CD4-positive, alpha-beta T cell treated with Interleukin-21 for 1 hour (primary cell): ENCODE measurements at regions not wholly inside any gene's neighbourhood (a gene's known extent, or its start where the extent isn't known, plus 50 kb on each side); places are given as distances from the start of the nearest gene placed in this dataset.
"Not testable (repeated sequence)": the region's sequence is repeated elsewhere in the genome, so short reads cannot be mapped to it uniquely, and the experiment has no call there.

Experiments
- DNase-seq: peaks from one replicate; pipeline ENCODE4 v3.0.0-alpha.2; 2020

DNA sequence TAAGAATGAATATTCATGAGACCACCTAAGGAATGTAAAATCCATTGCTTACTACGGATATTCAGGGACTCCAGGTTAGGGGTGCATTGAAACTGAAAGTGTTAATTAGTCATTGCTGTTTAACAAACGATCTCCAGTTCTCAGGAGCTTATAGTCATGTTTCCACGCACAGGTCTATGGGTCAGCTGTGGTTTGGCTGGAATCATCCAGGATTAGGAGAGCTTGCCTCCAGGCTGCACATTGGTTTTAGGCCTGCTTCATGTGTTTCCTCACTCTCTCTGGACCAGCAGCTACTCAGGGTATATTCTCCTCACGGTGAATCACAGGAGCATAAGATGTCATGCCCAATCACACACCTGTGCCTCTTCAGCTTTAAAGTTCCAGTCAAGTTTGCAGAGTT lies 98.9 kb downstream of the ATXN3L start:
- DNase-seq, result no peak

DNA sequence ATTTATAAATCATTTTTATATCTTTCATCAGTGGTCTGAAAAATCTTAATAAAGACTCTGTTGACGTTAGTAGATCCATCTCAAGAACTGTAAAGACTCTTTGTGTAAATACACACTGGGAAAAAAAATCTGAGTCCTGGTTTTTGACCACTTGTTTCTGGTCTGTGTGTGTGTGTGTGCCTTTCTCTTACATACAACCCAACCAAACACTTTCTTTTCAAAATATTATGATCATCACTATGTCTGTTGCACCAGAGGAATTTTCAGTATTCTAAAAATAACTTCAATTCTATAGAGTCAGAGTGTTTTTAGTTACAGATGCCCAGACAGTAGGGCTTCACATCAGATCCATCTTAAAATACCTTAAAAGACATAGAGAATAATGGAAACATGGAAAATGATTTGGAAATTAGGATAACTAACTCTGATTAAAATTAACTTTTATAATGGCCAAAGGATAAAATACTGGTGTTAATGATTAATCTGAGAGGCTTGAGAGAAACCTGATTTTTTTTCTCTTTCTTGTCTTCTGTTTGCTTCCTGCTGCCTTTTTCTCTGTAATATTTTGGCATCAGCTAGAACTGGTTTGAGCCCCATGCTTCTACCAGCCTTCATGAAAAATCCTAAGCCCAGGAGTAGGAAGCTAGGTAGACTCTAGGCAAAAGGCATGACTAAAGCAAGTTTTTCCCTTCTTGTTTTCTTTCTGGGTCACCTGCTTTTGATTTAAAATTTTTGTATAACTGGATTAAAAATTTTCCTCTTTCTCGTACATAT lies 99.7 kb downstream of the ATXN3L start:
- DNase-seq, result no peak

GRCh38 chrX:13218758-13219157 lies 101.1 kb downstream of the ATXN3L start:
- DNase-seq, result no peak

- DNase-seq, result no peak
Observed at GRCh38 chrX:13216139-13216538, 103.7 kb downstream of the ATXN3L start.

DNA sequence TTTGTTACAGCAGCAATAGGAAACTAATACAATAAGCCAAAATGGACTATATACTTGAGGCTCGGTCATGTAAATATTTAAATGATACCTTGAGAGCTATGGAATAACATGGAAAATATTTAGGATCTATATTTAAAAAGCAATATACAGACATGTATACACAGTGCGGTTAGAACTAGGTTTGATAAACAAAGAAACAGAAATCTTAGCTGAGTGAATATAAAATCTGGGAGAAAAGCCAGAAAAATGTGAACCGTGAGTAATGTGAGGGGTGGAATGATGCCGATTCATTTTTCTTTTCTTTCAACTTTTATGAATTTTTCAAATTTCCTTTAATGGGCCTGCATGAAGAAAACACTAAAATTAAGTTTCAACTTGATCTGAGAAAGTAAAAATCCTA lies 104.1 kb downstream of the ATXN3L start:
- DNase-seq, result no peak

GRCh38 chrX:13212191-13212651 lies 107.6 kb downstream of the ATXN3L start:
- DNase-seq, result no peak

DNA sequence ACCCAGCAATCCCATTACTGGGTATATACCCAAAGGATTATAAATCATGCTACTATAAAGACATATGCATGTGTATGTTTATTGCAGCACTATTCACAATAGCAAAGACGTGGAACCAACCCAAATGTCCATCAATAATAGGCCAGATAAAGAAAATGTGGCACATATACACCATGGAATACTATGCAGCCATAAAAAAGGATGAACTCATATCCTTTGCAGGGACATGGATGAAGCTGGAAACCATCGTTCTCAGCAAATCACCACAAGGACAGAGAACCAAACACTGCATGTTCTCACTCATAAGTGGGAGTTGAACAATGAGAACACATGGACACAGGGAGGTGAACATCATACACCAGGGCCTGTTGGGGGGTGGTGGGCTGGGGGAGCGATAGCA lies 109.7 kb downstream of the ATXN3L start:
- not testable (repeated sequence) for DNase-seq

DNA sequence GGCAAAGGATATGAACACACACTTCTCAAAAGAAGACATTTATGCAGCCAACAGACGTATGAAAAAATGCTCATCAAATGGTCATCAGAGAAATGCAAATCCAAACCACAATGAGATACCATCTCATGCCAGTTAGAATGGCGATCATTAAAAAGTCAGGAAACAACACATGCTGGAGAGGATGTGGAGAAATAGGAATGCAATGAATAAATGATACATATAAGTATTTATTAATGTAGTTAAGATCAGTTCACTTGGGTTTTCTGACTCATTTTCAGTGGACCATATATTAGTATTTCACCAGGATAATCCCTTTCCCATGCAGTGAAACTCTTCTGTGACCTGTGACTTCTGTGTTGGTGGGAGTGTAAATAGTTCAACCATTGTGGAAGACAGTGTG lies 110.1 kb downstream of the ATXN3L start:
- DNase-seq, result not testable (repeated sequence)

- DNase-seq, result no peak
Observed at GRCh38 chrX:13208281-13208935, 111.4 kb downstream of the ATXN3L start.

GRCh38 chrX:13203271-13203670 lies 116.6 kb downstream of the ATXN3L start:
- no peak for DNase-seq

DNA sequence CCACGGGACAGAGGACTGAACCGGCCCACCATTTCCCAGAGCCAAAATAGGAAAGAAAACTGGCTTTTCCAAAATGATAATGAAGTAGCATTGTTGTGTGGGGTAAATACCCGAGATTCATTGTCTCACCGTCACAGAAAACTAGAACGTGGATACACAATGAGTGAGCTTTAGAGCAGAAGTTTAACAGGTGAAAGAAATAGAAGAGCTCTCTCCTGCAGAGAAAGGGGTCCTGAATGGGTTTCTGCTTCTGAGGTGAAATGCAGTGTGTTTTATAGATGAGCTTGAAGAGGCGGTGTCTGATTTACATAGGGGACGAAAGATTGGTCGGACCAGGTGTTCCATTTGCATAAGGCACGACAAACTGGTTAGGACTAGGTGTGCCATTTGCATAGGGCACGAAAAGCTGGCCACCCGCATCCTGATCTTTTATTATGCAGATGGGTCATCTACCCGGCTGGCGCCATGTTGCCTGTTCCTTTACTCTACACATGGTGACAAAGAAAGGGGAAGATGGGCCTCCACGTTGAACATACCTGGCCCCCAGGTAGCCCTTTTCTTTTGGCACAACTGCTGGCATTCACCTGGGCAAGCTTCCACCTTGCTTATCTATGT lies 118.1 kb downstream of the ATXN3L start:
- DNase-seq, result no peak

DNA sequence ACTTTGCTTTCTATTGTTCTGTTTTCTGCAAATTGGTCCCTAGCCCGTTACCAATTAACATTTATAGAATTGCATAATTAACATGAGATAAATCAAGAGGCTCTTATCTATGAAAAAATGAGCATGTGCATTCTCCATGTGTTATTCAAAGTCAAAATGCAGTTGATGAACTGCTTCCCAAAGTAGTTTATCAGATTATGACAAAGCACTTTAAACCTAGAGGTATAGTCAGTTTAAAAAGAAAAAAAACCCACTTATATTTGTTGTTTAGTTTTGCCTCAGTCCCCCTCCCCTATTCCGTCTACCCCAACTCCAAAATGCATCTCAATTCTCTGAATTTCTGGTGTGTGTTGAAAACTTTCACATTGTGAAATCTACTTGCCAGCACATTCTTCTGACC lies 119.5 kb downstream of the ATXN3L start:
- DNase-seq, result no peak

DNA sequence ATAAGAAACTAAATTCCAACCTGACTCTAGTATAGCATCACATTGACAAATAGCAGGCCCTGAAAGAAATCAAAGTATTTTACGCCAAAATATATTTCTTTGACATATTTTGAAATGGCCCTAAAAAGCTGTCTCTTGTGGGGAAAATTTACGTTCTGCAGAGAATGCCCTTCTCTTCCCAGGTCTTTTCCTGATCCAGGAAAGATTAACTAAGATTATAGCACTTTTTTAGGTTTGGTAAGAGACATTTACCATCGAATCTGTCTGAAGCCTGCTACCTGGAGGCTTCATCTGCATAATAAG lies 121.1 kb downstream of the ATXN3L start:
- DNase-seq, result no peak

- DNase-seq, result no peak
Observed at GRCh38 chrX:13198056-13198761, 121.6 kb downstream of the ATXN3L start.

DNA sequence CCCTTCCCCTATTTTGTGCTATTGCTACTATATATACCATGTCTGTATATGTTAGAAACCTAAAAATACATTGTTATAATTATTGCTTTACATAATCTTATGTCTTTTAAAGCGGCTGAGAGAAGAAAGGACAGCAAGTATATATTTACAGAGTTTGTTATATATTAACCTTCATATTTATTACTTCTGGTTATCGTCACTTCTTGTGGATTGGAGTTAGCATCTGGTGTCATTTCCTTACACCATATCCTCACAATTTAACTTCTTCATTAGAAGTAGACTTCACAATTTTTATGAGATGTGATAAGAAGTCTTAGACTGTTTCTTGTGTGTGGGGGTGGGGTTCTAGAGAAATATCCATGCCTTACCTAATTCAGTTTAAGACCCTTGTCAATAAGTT lies 123.1 kb downstream of the ATXN3L start:
- DNase-seq, result no peak

DNA sequence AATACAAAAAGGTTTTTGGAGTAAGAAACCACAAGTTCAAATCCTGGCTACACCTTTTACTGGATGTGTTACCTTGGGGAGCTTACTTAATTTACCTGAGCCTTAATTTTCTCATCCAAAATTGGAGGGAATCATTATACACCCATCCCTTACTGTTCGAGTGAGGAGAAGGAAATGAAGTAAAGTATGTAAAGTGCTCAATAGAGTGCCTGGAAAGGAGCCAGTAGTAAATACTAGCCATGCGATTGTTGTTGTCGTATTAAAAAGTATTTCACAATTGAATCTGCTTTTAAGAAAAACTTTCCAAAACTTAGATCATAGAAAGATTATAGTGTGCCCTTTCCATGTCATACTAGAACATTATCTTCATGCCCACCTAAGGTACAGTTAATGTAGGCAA lies 124.5 kb downstream of the ATXN3L start:
- no peak for DNase-seq

DNA sequence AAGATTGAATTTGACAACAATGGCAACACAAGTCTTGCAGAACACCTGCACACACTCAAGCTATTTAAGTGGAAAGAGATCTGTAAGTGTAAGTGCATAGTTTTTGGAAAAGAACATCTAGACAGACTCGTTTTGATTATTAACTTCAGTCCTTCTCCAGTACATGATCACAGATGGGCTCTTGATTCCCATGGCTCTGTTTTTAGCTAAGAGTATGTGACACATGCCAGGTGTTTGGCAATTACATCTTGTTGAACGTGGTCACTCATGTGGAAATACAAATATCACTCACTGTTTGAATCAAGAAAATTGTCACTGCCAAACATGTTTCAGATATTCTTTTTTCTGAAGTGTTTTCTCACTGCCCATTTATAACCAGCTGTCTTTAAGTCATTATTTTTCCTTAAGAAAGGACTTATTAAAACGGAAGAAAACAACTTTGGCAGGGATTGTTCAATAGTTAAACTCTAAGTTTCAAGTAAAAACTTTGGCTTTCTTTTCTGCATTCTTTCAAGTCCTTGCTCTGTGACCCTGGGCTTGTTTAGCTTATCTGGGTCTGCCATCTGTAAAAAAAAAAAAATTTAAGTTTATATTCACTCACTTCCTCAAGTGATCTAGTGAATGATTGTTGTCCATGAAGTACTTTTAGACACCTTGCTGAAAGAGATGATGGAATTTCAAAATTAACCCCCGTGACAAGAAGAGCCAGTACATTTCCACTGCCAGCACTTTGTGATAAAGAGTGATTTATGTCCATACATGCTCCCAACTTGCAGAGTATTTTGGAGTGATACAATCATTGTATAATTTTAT lies 125.4 kb downstream of the ATXN3L start:
- no peak for DNase-seq

DNA sequence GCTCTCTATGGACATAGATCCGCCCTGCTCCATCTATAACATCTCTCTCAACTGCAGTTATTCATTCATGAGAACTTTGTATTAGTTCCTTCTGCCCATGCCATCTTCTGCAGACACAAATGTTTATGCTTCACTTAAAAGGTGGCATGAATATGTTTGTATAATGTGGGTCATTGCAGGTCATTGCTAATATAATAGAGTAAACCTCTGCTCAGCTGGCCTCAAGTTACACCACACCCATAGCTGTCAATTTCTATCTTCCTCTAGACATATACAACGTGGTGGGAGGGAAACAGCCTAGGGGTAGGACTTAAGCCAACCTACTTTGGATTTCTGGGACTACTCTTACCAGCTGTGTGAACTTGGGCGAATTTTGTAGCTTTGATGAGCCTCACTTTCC lies 129.8 kb downstream of the ATXN3L start:
- no peak for DNase-seq

GRCh38 chrX:13189380-13189779 lies 130.5 kb downstream of the ATXN3L start:
- DNase-seq, result no peak

DNA sequence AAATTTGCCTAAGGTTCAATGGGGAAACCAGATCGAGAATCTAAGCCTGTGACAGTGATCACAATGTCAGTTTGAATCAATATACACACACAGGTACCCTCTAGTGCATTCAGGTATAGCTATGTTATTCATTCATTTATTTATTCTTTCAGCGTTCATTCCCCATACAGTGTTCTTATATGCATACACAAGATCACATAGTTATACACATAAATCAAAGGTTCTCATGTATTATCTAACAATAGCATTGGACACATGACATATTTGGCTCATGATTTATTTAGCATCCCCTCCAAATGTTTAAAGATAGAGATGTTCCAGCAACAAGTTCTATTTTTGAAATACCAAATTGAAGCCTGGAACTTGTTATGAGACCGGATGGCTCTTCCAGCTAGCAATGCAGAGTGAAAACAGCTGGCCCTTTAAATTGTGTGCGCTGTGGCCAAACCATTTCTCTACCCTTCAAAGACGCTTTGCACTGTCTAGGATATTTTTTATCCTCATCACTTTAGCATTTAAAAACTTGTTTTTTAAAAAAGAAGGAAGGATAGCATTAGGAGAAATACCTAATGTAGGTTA lies 131.0 kb downstream of the ATXN3L start:
- DNase-seq, result no peak

DNA sequence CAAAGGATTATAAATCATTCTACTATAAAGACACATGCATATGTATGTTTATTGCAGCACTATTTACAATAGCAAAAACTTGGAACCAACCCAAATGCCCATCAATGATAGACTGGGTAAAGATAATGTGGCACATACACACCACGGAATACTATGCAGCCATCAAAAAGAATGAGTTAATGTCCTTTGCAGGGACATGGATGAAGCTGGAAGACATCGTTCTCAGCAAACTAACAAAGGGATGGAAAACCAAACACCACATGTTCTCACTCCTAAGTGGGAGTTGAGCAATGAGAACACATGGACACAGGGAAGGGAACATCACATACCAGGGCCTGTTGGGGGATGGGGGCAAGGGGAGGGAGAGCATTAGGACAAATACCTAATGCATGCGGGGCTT lies 133.2 kb downstream of the ATXN3L start:
- not testable (repeated sequence) for DNase-seq

DNA sequence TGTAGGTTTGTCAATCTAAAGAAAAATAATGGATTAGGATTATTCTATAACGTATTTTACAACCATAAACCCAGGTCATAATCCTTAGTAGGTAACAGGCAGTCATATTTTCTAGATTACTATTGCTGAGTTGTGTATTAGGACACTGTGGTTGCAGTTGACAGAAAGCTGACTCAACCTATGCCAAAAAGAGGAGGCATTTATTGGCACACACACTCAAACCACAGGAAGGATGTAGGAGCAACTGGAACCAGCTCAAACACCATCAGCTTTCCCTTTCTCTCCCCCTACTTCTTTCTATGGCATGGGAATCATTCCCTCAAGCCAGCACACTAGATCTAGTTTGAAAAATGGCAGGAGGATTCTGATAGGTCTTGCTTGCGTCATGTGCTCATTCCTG lies 136.4 kb upstream of the FAM9C start:
- no peak for DNase-seq
